Cardiac septum (tissue), 1 donor: ENCODE measurements at regions not wholly inside any gene's neighbourhood (a gene's known extent, or its start where the extent isn't known, plus 50 kb on each side); places are given as distances from the start of the nearest gene placed in this dataset.
A peak's percentile ranks its signal among the peaks of the same experiment; 100 is the strongest.
"Not testable (repeated sequence)": the region's sequence is repeated elsewhere in the genome, so short reads cannot be mapped to it uniquely, and the experiment has no call there.

ENCODE experiments used
- DNase-seq: peaks from one replicate; pipeline ENCODE4 v3.0.0-alpha.2; 2020; ENCODE audit warnings: low spot score
- intact Hi-C: fragments of 100-400 bp; cut with DNase I; formaldehyde crosslinking; loops from one replicate; pipeline ENCODE4 v1.14.0; 2022
- donor health status: DM: no; HTN: no; CAD: no.

GRCh38 chr14:19105551-19105950 is 138.3 kb downstream of the POTEM start:
- intact Hi-C loops: not testable (repeated sequence)
- peak; percentile 33 for DNase-seq

GRCh38 chr14:19109887-19110286 is 142.7 kb downstream of the POTEM start:
- intact Hi-C loops, DNase-seq: not testable (repeated sequence)

- intact Hi-C loops, DNase-seq: not testable (repeated sequence)
Measured at GRCh38 chr14:19120383-19120782, 153.1 kb downstream of the POTEM start.

- intact Hi-C loops: not testable (repeated sequence)
- DNase-seq: peak; percentile 38
Measured at GRCh38 chr14:19126269-19127051, 159.2 kb downstream of the POTEM start.

- DNase-seq, intact Hi-C loops: not testable (repeated sequence)
Measured at GRCh38 chr14:19127664-19128435, 160.6 kb downstream of the POTEM start.

- intact Hi-C loops, DNase-seq: not testable (repeated sequence)
Measured at GRCh38 chr14:19131553-19131952, 164.3 kb downstream of the POTEM start.

GRCh38 chr14:19132013-19132835 is 165.0 kb downstream of the POTEM start:
- DNase-seq: peak; percentile 29
- intact Hi-C loops: not testable (repeated sequence)

- intact Hi-C loops, DNase-seq: not testable (repeated sequence)
Measured at GRCh38 chr14:19132836-19133120, 165.5 kb downstream of the POTEM start.

GRCh38 chr14:19157106-19157709 is 190.0 kb downstream of the POTEM start:
- DNase-seq, intact Hi-C loops: not testable (repeated sequence)

GRCh38 chr14:19158012-19158411 is 190.8 kb downstream of the POTEM start:
- intact Hi-C loops, DNase-seq: not testable (repeated sequence)

GRCh38 chr14:19158588-19158987 is 191.4 kb downstream of the POTEM start:
- DNase-seq, intact Hi-C loops: not testable (repeated sequence)

GRCh38 chr14:19159003-19159625 is 191.9 kb downstream of the POTEM start:
- intact Hi-C loops, DNase-seq: not testable (repeated sequence)

- DNase-seq, intact Hi-C loops: not testable (repeated sequence)
Measured at GRCh38 chr14:19160379-19160778, 193.1 kb downstream of the POTEM start.

GRCh38 chr14:19161251-19162033 is 194.2 kb downstream of the POTEM start:
- peak; percentile 79 for DNase-seq

GRCh38 chr14:19162034-19162706 is 194.9 kb downstream of the POTEM start:
- peak; percentile 76 for DNase-seq
- intact Hi-C loops: not testable (repeated sequence)

More at GRCh38 chr14:19161251-19162033, 194.2 kb downstream of the POTEM start:
- intact Hi-C loops: not testable (repeated sequence)

- intact Hi-C loops: not testable (repeated sequence)
- DNase-seq: peak; percentile 71
Measured at GRCh38 chr14:19162920-19163319, 195.7 kb downstream of the POTEM start.

GRCh38 chr14:19163891-19164290 is 196.7 kb downstream of the POTEM start:
- intact Hi-C loops: not testable (repeated sequence)
- DNase-seq: peak; percentile 75

GRCh38 chr14:19164426-19164825 is 197.2 kb downstream of the POTEM start:
- peak; percentile 74 for DNase-seq
- intact Hi-C loops: not testable (repeated sequence)
